K562 (cell line): ENCODE measurements at regions not wholly inside any gene's neighbourhood (a gene's known extent, or its start where the extent isn't known, plus 50 kb on each side); places are given as distances from the start of the nearest gene placed in this dataset.

Source experiments
- CEBPG ChIP-seq, 3 experiments: fragments of 200-800 bp in 1 of 3; sonication (Bioruptor generic) in 1 of 3; sonication (generic) in 1 of 3; formaldehyde crosslinking in 1 of 3; IDR thresholded peaks in 2 of 3; conservative IDR thresholded peaks in 1 of 3; 2 replicates each; pipeline versions ENCODE4 v1.6.1 to v1.8.0; 2016 to 2022; ENCODE audit warnings: missing compliant biosample characterization in 2 of 3, missing genetic modification characterization in 2 of 3, mild to moderate bottlenecking in 1 of 3, missing genetic modification reagents in 1 of 3
- CREM ChIP-seq: IDR thresholded peaks from 2 replicates; pipeline ENCODE4 v1.6.1; 2014; ENCODE audit warnings: antibody characterized with exemption, low read depth
- E2F5 ChIP-seq: sonication (generic); formaldehyde crosslinking; IDR thresholded peaks from 2 replicates; pipeline ENCODE4 v1.8.0; 2022; ENCODE audit warnings: mild to moderate bottlenecking, missing genetic modification reagents
- HOMEZ ChIP-seq: fragments of 250-450 bp; sonication (Bioruptor Pico); IDR thresholded peaks from 2 replicates; pipeline ENCODE4 v1.4.0; 2020; ENCODE audit warnings: mild to moderate bottlenecking, moderate library complexity
- MIER1 ChIP-seq: fragments of 450-650 bp; IDR thresholded peaks from 2 replicates; pipeline ENCODE4 v1.6.1; 2016; ENCODE audit warnings: antibody characterized with exemption, mild to moderate bottlenecking, low read depth
- NR2C2 ChIP-seq, 2 experiments: fragments of 200-800 bp in 1 of 2; sonication (Bioruptor generic) in 1 of 2; sonication (generic) in 1 of 2; formaldehyde crosslinking in 1 of 2; IDR thresholded peaks; 2 replicates each; pipeline versions ENCODE4 v1.6.1 to v1.8.0; 2016 to 2022; ENCODE audit warnings: mild to moderate bottlenecking in 1 of 2, missing compliant biosample characterization in 1 of 2, missing genetic modification characterization in 1 of 2, missing genetic modification reagents in 1 of 2
- SIX5 ChIP-seq, 2 experiments: IDR thresholded peaks; 2 replicates each; pipeline ENCODE4 v1.6.1; 2011; ENCODE audit warnings: low read length in 2 of 2, borderline replicate concordance in 1 of 2, low read depth in 1 of 2, mild to moderate bottlenecking in 1 of 2, moderate library complexity in 1 of 2; ENCODE audit not compliant: insufficient read depth in 1 of 2
- SLC30A9 ChIP-seq: fragments of 250-450 bp; sonication (Bioruptor Pico); IDR thresholded peaks from 2 replicates; pipeline ENCODE4 v1.8.0; 2022; ENCODE audit warnings: mild to moderate bottlenecking, moderate library complexity
- ZNF124 ChIP-seq: sonication (generic); formaldehyde crosslinking; IDR thresholded peaks from 2 replicates; pipeline ENCODE4 v1.8.1; 2022; ENCODE audit warnings: missing genetic modification reagents
- TF ChIP-seq, protein P1 (sequence below), 2 experiments: fragments of 450-650 bp in 1 of 2; sonication (generic) in 1 of 2; formaldehyde crosslinking in 1 of 2; IDR thresholded peaks; 2 replicates each; pipeline versions ENCODE4 v1.7.1 to v1.9.0; 2016 to 2022; ENCODE audit warnings: inconsistent platforms in 1 of 2, mild to moderate bottlenecking in 1 of 2, missing genetic modification reagents in 1 of 2
- TF ChIP-seq, protein P2 (sequence below): sonication (generic); formaldehyde crosslinking; IDR thresholded peaks from 2 replicates; pipeline ENCODE4 v1.9.0; 2022; ENCODE audit warnings: mild to moderate bottlenecking, missing genetic modification reagents

DNA sequence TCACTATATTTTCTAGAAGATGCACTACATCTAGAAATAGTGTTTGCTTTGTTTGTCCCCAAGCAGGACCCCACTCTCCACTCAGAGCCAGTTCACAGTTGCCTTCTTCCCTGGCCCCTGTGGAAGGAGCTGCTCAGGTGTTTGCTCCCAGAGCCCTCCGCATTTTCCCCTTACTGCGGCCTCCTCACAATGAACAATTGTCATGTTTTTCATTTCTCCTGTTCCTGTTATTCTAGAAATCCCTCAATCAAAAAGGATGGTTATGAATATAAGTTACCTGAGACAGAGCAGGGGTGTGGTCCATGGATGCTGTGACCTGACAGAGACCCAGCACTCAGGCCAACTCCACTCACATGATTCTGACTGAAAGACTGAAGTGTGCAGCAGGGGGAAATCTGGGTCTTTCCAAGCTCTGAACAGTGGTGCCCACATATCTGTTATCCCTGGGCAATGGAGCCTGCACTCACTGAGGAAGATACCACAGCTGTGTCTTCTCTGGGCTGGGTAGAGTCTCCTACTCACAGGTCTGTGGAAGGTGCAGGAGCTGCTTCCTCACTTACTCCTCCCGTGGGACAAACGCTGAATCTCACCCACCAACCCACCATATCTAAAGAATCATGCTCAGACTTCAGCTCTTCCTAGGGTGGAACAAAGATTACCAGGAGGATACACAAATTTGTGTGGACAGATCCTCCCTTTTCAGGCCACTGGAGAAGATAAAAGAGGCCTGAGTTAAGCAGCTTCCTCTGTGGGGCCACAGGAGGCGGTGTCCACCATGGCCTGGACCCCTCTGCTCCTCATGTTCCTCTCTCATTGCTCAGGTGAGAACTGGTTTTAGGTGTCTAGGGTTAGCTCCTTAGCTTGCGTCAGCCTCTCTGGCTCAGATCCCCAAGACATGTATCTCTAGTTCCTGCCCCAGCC is 87.1 kb upstream of the TOP3B start (continued):
- peak; percentile 31 for TF ChIP-seq CEBPG (CRISPR knock-in tag; IDR thresholded peaks at IDR 0.05)
- TF ChIP-seq CEBPG (tag; conservative IDR thresholded peaks at IDR 0.05 in 1 of 2, IDR thresholded peaks at IDR 0.05 in 1 of 2) = no peak
- TF ChIP-seq MIER1 = no peak
- TF ChIP-seq, protein P1, sequence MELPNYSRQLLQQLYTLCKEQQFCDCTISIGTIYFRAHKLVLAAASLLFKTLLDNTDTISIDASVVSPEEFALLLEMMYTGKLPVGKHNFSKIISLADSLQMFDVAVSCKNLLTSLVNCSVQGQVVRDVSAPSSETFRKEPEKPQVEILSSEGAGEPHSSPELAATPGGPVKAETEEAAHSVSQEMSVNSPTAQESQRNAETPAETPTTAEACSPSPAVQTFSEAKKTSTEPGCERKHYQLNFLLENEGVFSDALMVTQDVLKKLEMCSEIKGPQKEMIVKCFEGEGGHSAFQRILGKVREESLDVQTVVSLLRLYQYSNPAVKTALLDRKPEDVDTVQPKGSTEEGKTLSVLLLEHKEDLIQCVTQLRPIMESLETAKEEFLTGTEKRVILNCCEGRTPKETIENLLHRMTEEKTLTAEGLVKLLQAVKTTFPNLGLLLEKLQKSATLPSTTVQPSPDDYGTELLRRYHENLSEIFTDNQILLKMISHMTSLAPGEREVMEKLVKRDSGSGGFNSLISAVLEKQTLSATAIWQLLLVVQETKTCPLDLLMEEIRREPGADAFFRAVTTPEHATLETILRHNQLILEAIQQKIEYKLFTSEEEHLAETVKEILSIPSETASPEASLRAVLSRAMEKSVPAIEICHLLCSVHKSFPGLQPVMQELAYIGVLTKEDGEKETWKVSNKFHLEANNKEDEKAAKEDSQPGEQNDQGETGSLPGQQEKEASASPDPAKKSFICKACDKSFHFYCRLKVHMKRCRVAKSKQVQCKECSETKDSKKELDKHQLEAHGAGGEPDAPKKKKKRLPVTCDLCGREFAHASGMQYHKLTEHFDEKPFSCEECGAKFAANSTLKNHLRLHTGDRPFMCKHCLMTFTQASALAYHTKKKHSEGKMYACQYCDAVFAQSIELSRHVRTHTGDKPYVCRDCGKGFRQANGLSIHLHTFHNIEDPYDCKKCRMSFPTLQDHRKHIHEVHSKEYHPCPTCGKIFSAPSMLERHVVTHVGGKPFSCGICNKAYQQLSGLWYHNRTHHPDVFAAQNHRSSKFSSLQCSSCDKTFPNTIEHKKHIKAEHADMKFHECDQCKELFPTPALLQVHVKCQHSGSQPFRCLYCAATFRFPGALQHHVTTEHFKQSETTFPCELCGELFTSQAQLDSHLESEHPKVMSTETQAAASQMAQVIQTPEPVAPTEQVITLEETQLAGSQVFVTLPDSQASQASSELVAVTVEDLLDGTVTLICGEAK (IDR thresholded peaks at IDR 0.05) = no peak
- TF ChIP-seq, protein P1 (CRISPR knock-in tag; IDR thresholded peaks at IDR 0.05) = no peak
- TF ChIP-seq SLC30A9 = no peak
- TF ChIP-seq HOMEZ (CRISPR knock-in tag) = 0 out of 2 replicates have a peak, but pooled peaks have one; percentile 61
- TF ChIP-seq, protein P2, sequence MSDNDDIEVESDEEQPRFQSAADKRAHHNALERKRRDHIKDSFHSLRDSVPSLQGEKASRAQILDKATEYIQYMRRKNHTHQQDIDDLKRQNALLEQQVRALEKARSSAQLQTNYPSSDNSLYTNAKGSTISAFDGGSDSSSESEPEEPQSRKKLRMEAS = 0 out of 2 replicates have a peak, but pooled peaks have one; percentile 28
- no peak for TF ChIP-seq ZNF124
- no peak for TF ChIP-seq NR2C2 (CRISPR knock-in tag; IDR thresholded peaks at IDR 0.05)
- TF ChIP-seq NR2C2 (tag; IDR thresholded peaks at IDR 0.05) = no peak
- TF ChIP-seq CREM = no peak
- no peak for TF ChIP-seq E2F5 (CRISPR knock-in tag)
- no peak for TF ChIP-seq SIX5 (IDR thresholded peaks at IDR 0.05; ENCODE audit: borderline replicate concordance in 1 of 2, insufficient read depth in 1 of 2, low read depth in 1 of 2, low read length in 2 of 2)
